Osteoblast (primary cell): ENCODE measurements at regions not wholly inside any gene's neighbourhood (a gene's known extent, or its start where the extent isn't known, plus 50 kb on each side); places are given as distances from the start of the nearest gene placed in this dataset.
"Not testable (repeated sequence)": the region's sequence is repeated elsewhere in the genome, so short reads cannot be mapped to it uniquely, and the experiment has no call there.

Experiments used
- DNase-seq: peaks from one replicate; pipeline ENCODE4 v3.0.0; 2011; ENCODE audit warnings: low spot score, mixed read lengths; ENCODE audit not compliant: insufficient read length; ENCODE audit errors: missing footprints
- H2AFZ ChIP-seq: 2 replicates; pipeline ENCODE4 v1.6.0; 2011; ENCODE audit warnings: mild to moderate bottlenecking, low read length
- H3K27ac ChIP-seq: 2 replicates; pipeline ENCODE4 v1.5.1; 2011; ENCODE audit warnings: mild to moderate bottlenecking, low read depth, low read length, moderate library complexity
- H3K27me3 ChIP-seq: 2 replicates; pipeline ENCODE4 v1.6.0; 2012; ENCODE audit warnings: mild to moderate bottlenecking, control low read depth, inconsistent platforms, low read length, moderate library complexity; ENCODE audit not compliant: insufficient read depth
- H3K36me3 ChIP-seq: 2 replicates; pipeline ENCODE4 v1.5.1; 2011; ENCODE audit warnings: mild to moderate bottlenecking, low read length, control low read depth, moderate library complexity; ENCODE audit not compliant: insufficient read depth
- H3K4me1 ChIP-seq: 2 replicates; pipeline ENCODE4 v1.5.1; 2011; ENCODE audit warnings: mild to moderate bottlenecking, low read length, control low read depth, moderate library complexity; ENCODE audit not compliant: insufficient read depth
- H3K4me2 ChIP-seq: 2 replicates; pipeline ENCODE4 v1.6.0; 2011; ENCODE audit warnings: mild to moderate bottlenecking, low read length; ENCODE audit not compliant: insufficient read depth
- H3K4me3 ChIP-seq: fragments of 200-600 bp; sonication (generic); 3 replicates; pipeline ENCODE4 v1.5.1; 2012; ENCODE audit warnings: mild to moderate bottlenecking, low read length, inconsistent platforms; ENCODE audit not compliant: insufficient read depth
- H3K79me2 ChIP-seq: 2 replicates; pipeline ENCODE4 v1.6.0; 2012; ENCODE audit warnings: mild to moderate bottlenecking, low read length, control low read depth, inconsistent platforms; ENCODE audit not compliant: insufficient read depth
- H3K9me3 ChIP-seq: 2 replicates; pipeline ENCODE4 v1.5.1; 2011; ENCODE audit warnings: low read depth, low read length, control low read depth
- H4K20me1 ChIP-seq: 2 replicates; pipeline ENCODE4 v1.6.0; 2012; ENCODE audit warnings: mild to moderate bottlenecking, low read length, control low read depth; ENCODE audit not compliant: insufficient read depth
- TF ChIP-seq, protein P1 (sequence below): IDR thresholded peaks from 2 replicates; pipeline ENCODE4 v1.5.1; 2011; ENCODE audit warnings: mild to moderate bottlenecking, low read depth, low read length, moderate library complexity; ENCODE audit errors: extremely low read depth

DNA sequence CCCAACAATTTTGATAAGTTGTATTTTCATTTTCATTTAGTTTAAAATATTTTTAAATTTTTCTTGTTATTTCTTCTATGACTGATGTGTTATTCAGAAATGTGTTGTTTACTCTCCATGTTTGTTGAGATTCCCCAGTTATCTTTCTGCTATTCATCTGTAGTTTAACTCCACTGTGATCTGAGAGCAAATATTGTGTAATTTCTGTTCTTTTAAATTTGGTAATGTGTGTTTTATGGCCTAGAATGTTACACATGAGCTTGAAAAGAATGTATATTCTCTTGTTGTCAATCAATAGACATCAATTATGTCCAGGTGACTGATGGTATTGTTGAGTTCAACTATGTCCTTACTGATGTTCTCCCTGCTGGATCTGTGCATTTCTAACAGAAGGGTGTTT, 188.2 kb downstream of the CYP26B1 start:
- Histone ChIP-seq H4K20me1 (no peaks in the 10 kb centered on the region), H2AFZ (no peak overlapping the region), H3K27ac (no peak overlapping the region), H3K79me2 (no peaks in the 10 kb centered on the region), H3K4me3 (no peak overlapping the region), H3K9me3 (peaks cover 8% of the 10 kb centered on the region), H3K4me2 (no peak overlapping the region), H3K36me3 (no peaks in the 10 kb centered on the region), H3K4me1 (no peaks in the 10 kb centered on the region), H3K27me3 (no peaks in the 10 kb centered on the region)
- no peak for DNase-seq
- TF ChIP-seq, protein P1, sequence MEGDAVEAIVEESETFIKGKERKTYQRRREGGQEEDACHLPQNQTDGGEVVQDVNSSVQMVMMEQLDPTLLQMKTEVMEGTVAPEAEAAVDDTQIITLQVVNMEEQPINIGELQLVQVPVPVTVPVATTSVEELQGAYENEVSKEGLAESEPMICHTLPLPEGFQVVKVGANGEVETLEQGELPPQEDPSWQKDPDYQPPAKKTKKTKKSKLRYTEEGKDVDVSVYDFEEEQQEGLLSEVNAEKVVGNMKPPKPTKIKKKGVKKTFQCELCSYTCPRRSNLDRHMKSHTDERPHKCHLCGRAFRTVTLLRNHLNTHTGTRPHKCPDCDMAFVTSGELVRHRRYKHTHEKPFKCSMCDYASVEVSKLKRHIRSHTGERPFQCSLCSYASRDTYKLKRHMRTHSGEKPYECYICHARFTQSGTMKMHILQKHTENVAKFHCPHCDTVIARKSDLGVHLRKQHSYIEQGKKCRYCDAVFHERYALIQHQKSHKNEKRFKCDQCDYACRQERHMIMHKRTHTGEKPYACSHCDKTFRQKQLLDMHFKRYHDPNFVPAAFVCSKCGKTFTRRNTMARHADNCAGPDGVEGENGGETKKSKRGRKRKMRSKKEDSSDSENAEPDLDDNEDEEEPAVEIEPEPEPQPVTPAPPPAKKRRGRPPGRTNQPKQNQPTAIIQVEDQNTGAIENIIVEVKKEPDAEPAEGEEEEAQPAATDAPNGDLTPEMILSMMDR = no peak

DNA sequence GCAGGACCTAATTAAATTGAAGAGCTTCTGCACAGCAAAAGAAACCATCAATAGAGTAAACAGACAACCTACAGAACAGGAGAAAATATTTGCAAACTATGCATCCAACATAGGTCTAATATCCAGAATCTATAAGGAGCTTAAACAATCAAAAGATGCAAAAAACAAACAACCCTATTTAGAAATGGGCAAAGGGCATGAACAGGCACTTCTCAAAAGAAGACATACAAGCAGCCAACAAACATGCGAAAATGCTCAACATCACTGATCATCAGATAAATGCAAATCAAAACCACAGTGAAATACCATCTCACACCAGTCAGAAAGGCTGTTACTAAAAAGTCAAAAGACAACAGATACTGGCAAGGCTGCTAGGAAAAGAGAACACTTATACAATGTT, 189.2 kb downstream of the CYP26B1 start:
- not testable (repeated sequence) for H3K4me1 ChIP-seq, H3K27ac ChIP-seq, H3K27me3 ChIP-seq, H2AFZ ChIP-seq, H3K9me3 ChIP-seq, DNase-seq, H4K20me1 ChIP-seq, H3K4me3 ChIP-seq, H3K36me3 ChIP-seq, H3K4me2 ChIP-seq, H3K79me2 ChIP-seq

DNA sequence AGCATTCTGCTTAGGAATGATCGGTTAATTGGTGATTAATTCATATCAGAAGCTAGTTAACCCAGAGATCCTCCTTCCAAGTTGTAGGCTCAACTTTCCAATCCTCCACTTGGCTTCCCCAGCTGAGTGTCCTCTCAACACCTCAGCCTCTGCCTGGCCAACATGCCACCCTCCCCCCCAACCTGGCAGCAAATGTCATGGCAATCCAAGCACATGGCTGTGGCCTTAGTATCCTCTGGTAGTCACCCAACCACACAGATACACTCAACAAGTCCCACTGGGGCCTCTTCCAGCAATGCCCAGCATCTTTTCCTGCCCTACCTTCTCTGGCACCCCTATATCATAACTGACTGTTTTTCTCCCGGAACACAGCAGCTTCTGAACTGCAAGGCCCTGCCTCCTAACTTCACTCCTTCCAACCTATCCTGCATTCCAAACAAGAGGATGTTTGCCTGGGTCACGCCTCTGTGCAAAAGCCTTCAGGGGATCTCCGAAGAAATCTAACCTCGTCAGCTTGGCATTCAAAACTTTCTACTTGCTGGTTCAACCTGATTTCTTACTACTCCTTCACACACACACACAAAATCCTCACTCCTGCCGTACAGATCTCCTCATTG, 195.0 kb downstream of the CYP26B1 start:
- DNase-seq = no peak
- H3K9me3 ChIP-seq = no peaks in the 10 kb centered on the region
- H2AFZ ChIP-seq = no peak overlapping the region
- no peak overlapping the region for H3K27ac ChIP-seq
- H4K20me1 ChIP-seq = no peaks in the 10 kb centered on the region
- no peaks in the 10 kb centered on the region for H3K36me3 ChIP-seq
- H3K27me3 ChIP-seq = peaks cover 2% of the 10 kb centered on the region
- no peak overlapping the region for H3K4me3 ChIP-seq
- TF ChIP-seq, protein P1 = no peak
- no peak overlapping the region for H3K4me2 ChIP-seq
- H3K4me1 ChIP-seq = peaks cover 28% of the 10 kb centered on the region
- no peaks in the 10 kb centered on the region for H3K79me2 ChIP-seq

DNA sequence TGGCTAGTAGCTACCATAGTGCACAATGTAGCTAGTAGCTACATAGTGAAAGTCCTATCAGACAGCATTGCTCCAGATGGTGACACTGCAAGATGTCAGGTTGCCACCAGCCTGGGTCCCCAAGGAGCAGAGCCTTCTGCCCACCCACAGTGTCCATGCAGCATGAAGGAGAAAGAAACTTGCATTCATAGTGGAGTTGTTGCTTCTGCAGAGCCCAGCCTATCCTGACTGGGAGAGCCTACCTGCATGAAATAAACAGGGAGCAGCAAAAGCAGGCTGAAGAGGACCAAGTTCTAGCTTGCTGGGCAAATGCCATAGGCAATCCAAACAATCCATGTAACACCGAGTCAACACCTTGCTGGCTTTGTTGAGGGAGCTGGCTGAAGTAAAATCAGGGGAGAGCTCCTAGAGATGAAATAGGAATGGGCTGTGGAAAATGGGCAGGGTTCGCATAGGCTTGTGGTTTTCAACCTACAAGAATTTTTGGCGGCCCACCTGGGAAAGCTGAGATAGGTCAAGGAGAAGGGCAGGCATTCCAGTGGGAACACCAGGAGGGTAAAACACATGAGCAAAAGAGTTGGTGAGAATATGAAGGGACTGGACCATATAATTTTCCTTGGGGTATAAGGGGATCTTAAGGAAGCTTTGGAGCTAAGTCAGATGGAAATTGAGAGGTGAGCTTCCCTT, 195.8 kb downstream of the CYP26B1 start:
- no peak overlapping the region for H2AFZ ChIP-seq
- no peaks in the 10 kb centered on the region for H4K20me1 ChIP-seq
- TF ChIP-seq, protein P1 = no peak
- H3K4me3 ChIP-seq = no peak overlapping the region
- H3K4me2 ChIP-seq = no peak overlapping the region
- peaks cover 28% of the 10 kb centered on the region for H3K4me1 ChIP-seq
- peaks cover 2% of the 10 kb centered on the region for H3K27me3 ChIP-seq
- no peaks in the 10 kb centered on the region for H3K9me3 ChIP-seq
- no peaks in the 10 kb centered on the region for H3K79me2 ChIP-seq
- no peak overlapping the region for H3K27ac ChIP-seq
- DNase-seq = no peak
- no peaks in the 10 kb centered on the region for H3K36me3 ChIP-seq
